PC-9 (cell line): ENCODE measurements at regions not wholly inside any gene's neighbourhood (a gene's known extent, or its start where the extent isn't known, plus 50 kb on each side); places are given as distances from the start of the nearest gene placed in this dataset.

Experiments
- BruUV-seq: library from RNA; stranded (reverse); fragments of 400-500 nt; replicated peaks from 2 replicates; lab custom pipeline; 2021; lab: Mats Ljungman, UMichigan
- CTCF ChIA-PET: fragments of 300-600 bp; sonication (Branson Sonifier 250); formaldehyde crosslinking; loops from one replicate; lab custom pipeline; 2022; ENCODE audit warnings: antibody characterized with exemption; lab: Charles Lee
- POLR2A ChIA-PET: fragments of 300-600 bp; sonication (Branson Sonifier 250); formaldehyde crosslinking; loops from one replicate; lab custom pipeline; 2022; ENCODE audit warnings: antibody characterized with exemption; ENCODE audit not compliant: unreplicated experiment; lab: Charles Lee
- DNase-seq, 2 experiments: peaks; one replicate each; pipeline versions ENCODE4 v3.0.0 to v3.0.0-alpha.2; 2015 to 2022; ENCODE audit warnings: mixed read lengths in 1 of 2
- H2AFZ ChIP-seq: fragments of 200-600 bp; sonication (generic); 2 replicates; pipeline ENCODE4 v1.8.1; 2017; ENCODE audit warnings: antibody characterized with exemption
- H3F3A ChIP-seq: fragments of 200-600 bp; sonication (generic); 2 replicates; pipeline ENCODE4 v1.8.1; 2017; ENCODE audit warnings: antibody characterized with exemption, mild to moderate bottlenecking, low read depth; ENCODE audit not compliant: insufficient read depth
- H3K27ac ChIP-seq: fragments of 200-600 bp; sonication (generic); 2 replicates; pipeline ENCODE4 v1.6.1; 2016; ENCODE audit warnings: mixed run types
- H3K27me3 ChIP-seq: fragments of 200-600 bp; sonication (generic); 2 replicates; pipeline ENCODE4 v1.6.1; 2016; ENCODE audit warnings: low read depth, mixed run types; ENCODE audit not compliant: insufficient read depth
- H3K36me3 ChIP-seq: fragments of 200-600 bp; sonication (generic); 2 replicates; pipeline ENCODE4 v1.6.1; 2016; ENCODE audit warnings: low read depth, mixed run types
- H3K4me1 ChIP-seq: fragments of 200-600 bp; sonication (generic); replicated peaks from 2 replicates; pipeline ENCODE4 v1.6.1; 2016; ENCODE audit warnings: mixed run types; ENCODE audit not compliant: insufficient read depth
- H3K4me2 ChIP-seq: fragments of 200-600 bp; sonication (generic); 2 replicates; pipeline ENCODE4 v1.6.1; 2017; ENCODE audit warnings: mixed run types
- H3K4me3 ChIP-seq: fragments of 200-600 bp; sonication (generic); 2 replicates; pipeline ENCODE4 v1.6.1; 2016; ENCODE audit warnings: mixed run types
- H3K79me2 ChIP-seq: fragments of 200-600 bp; sonication (generic); 2 replicates; pipeline ENCODE4 v1.6.1; 2017; ENCODE audit warnings: low read depth, mixed run types
- H3K9me2 ChIP-seq: fragments of 200-600 bp; sonication (generic); 2 replicates; pipeline ENCODE4 v1.8.1; 2017; ENCODE audit warnings: mild to moderate bottlenecking; ENCODE audit not compliant: insufficient read depth
- H3K9me3 ChIP-seq: fragments of 200-600 bp; sonication (generic); 2 replicates; pipeline ENCODE4 v1.8.1; 2016; ENCODE audit warnings: low read depth; ENCODE audit not compliant: insufficient read depth
- H4K20me1 ChIP-seq: fragments of 200-600 bp; sonication (generic); 2 replicates; pipeline ENCODE4 v1.8.1; 2017; ENCODE audit not compliant: insufficient read depth
- CTCF ChIP-seq: fragments of 200-600 bp; sonication (generic); conservative IDR thresholded peaks from 2 replicates; pipeline ENCODE4 v1.6.1; 2017; ENCODE audit warnings: mixed run types, antibody characterized with exemption, mild to moderate bottlenecking, moderate library complexity
- EZH2 ChIP-seq: fragments of 200-600 bp; sonication (generic); IDR thresholded peaks from 2 replicates; pipeline ENCODE4 v1.8.0; 2017; ENCODE audit warnings: antibody characterized with exemption, low read depth
- intact Hi-C: fragments of 100-400 bp; cut with micrococcal nuclease; formaldehyde crosslinking; loops from one replicate; pipeline ENCODE4 v1.10.0; 2022; ENCODE audit not compliant: unreplicated experiment

DNA sequence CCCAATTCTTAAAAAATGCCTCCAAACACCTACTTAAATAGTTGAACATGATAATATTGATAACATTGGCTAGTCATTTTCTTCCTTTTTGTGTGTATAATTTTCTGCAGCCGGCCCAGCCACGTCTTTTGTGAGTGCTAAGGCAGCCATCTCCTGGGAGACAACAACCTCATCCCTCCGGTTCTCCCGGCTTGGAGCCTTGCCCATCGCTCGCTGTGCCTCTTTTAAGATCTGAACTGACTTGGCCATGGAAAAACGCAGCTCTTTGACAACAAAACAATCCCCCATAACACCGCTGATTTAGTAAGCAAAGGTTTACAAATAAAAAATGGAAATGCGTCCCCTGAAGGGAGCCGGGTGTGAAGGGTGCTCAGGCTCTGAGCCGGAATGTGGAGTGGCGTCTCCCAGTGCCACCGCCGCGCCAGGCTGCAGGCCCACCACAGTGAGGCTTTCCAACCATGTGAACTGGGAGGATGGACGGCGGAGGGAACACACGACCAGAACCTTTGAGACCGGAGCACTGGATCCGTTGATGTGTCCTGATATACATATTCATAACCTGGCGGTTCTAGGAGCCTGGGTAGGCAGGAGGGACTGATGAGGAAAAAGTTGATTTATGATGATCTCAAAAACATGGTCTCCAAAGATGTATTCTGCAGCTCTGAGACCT, 87.4 kb downstream of the SMIM21 start:
- Histone ChIP-seq H3F3A (no peaks in the 10 kb centered on the region), H3K9me3 (no peaks in the 10 kb centered on the region), H3K4me1 (no peaks in the 10 kb centered on the region), H3K36me3 (no peaks in the 10 kb centered on the region), H3K9me2 (no peaks in the 10 kb centered on the region; the same call in 1 of the 2 replicates), H3K27ac (no peak overlapping the region), H2AFZ (no peak overlapping the region), H3K27me3 (peaks cover 94% of the 10 kb centered on the region), H3K79me2 (no peaks in the 10 kb centered on the region), H3K4me2 (no peak overlapping the region), H4K20me1 (no peaks in the 10 kb centered on the region), H3K4me3 (no peak overlapping the region)
- ChIA-PET CTCF (no interaction called here), POLR2A (no interaction called here)
- BruUV-seq = no TSS peak
- TF ChIP-seq EZH2 (no peak), CTCF (no peak)
- no peak for DNase-seq
- intact Hi-C loops = no loop called here
